Activated gamma-delta T cell (primary cell): ENCODE measurements at regions not wholly inside any gene's neighbourhood (a gene's known extent, or its start where the extent isn't known, plus 50 kb on each side); places are given as distances from the start of the nearest gene placed in this dataset.

Experiments used
- DNase-seq: peaks from one replicate; lab custom pipeline; 2025; lab: John Stamatoyannopoulos, UW

DNA sequence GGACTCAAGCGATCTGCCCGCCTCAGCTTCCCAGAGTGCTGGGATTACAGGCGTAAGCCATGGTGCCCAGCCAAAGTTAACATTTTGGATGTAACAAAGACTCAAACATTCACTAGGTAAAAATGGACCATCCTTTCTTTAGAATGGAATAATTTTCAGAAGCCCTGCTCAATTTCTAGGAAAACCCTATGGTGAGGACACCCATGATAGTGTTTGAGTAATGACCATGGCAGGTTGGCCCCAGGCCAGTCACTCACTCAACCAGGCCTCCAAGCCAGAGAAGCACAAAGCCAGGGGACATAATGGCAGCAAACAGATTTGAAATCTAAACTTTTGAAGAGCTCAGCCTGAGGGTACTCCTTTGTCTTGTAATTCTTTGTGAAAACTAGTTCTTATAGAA lies 59.9 kb upstream of the GPR6 start:
- DNase-seq: no peak

DNA sequence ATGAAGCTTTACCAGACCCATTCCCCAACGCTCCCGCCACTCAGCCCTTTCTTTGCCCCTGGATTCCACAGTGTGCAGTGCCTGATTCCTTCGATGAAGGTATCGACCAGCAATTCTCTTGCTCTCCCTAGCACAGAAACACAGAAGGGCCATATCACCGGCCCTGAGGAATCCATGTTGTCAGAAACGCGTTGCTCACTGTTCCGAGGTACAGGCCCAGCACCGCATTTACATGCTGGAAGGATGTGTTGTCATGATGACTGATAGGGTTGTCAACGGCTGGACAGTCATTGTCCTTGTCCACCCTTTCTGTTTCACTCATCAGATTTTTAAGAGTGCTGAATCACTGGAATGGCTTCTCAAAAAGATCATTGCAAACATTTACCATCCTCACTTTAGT lies 57.2 kb upstream of the GPR6 start:
- no peak for DNase-seq

DNA sequence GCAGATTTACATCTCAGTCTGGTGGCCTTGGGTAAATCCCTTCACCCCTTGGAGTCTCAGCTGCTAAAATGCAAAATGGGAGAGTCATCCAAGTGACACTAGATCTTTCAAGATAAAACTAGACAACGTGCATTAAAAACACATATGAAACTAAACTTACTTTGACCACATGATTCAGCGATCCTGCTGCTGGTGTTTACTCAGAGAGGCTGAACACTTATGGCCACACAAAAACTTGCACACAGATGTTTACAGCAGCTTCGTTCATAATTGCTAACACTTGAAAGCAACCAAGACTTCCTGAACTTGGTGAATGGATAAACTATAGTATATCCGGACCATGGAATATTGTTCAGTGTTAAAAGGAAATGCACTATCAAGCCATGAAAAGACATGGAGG lies 55.3 kb upstream of the GPR6 start:
- DNase-seq: no peak

DNA sequence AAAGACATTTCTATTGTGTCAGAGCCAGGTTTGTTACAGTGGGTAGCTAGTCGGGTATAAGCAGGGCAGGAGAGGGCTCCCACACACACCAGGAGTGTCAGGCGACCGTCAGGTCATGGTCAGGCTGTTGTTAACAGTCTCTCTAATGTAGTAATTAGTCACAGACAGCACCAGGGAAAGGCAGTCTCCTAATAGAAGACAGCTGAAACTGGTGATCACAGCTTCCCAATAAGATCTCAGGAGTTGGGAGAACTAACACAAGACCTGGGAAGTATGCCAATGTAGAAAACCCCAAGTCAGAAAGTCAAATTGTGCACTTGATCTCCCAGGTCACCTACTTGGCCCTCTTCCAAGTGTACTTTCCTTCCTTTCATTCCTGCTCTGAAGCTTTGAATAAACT lies 53.0 kb upstream of the GPR6 start:
- no peak for DNase-seq

DNA sequence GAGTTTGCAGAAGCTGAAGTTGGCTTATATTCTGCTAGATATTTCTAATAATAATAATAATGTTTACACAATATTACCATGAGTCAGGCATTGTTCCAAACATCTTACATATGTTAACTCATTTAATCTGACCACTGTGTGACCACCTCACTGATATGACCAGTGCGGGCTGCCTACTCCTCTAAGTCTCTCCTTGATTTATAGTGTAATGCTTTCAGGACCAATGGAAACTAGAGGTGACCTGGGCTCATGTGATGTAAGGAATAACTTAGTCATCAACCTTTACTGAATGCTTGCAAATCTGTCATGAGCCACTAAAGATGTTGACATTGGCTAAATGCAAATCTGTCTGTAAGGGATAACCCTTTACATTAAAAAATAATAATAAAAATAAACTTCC lies 51.1 kb upstream of the GPR6 start:
- no peak for DNase-seq
